ENCODE measurements at regions not wholly inside any gene's neighbourhood (a gene's known extent, or its start where the extent isn't known, plus 50 kb on each side); places are given as distances from the start of the nearest gene placed in this dataset.
"Not testable (repeated sequence)": the region's sequence is repeated elsewhere in the genome, so short reads cannot be mapped to it uniquely, and the experiment has no call there.

- Histone ChIP-seq H3K79me2 (ENCODE audit: low read length) (no peaks in the 10 kb centered on the region), H3K27ac (ENCODE audit: low read length) (no peak overlapping the region), H4K20me1 (ENCODE audit: insufficient read depth, low read length) (no peaks in the 10 kb centered on the region), H3F3A (ENCODE audit: insufficient read depth, low read length) (no peaks in the 10 kb centered on the region), H3K36me3 (replicated peaks; ENCODE audit: insufficient read depth, low read length) (no peaks in the 10 kb centered on the region), H3K9me3 (replicated peaks; ENCODE audit: insufficient read depth, low read length) (no peaks in the 10 kb centered on the region), H3K4me3 (ENCODE audit: low read length) (no peak overlapping the region), H3K9me2 (replicated peaks; ENCODE audit: insufficient read depth, low read length) (no peaks in the 10 kb centered on the region), H3K4me1 (ENCODE audit: low read length) (no peaks in the 10 kb centered on the region), H3K27me3 (replicated peaks; ENCODE audit: insufficient read depth, low read length) (no peaks in the 10 kb centered on the region), H3K9ac (ENCODE audit: low read length) (no peak overlapping the region), H3K4me2 (ENCODE audit: low read depth, low read length) (no peak overlapping the region), H2AFZ (ENCODE audit: low read length) (no peak overlapping the region)
- TF ChIP-seq EZH2 (optimal IDR thresholded peaks at IDR 0.05; ENCODE audit: low read depth, low read length) (no peak), EZH2phosphoT487 (IDR thresholded peaks at IDR 0.05; ENCODE audit: low read length) (no peak), CTCF (IDR thresholded peaks at IDR 0.05; ENCODE audit: low read length) (no peak)
- DNase-seq, result no peak
Measured at GRCh38 chr2:16973586-16974286, 308.1 kb upstream of the CYRIA start.

GRCh38 chr2:16972276-16972675 is 306.6 kb upstream of the CYRIA start:
- DNase-seq, result no peak
- H3K9me2 ChIP-seq (replicated peaks; ENCODE audit: insufficient read depth, low read length), result no peaks in the 10 kb centered on the region
- H3K27me3 ChIP-seq (replicated peaks; ENCODE audit: insufficient read depth, low read length), result no peaks in the 10 kb centered on the region
- no peaks in the 10 kb centered on the region for H3K4me1 ChIP-seq (ENCODE audit: low read length)
- no peak overlapping the region for H3K27ac ChIP-seq (ENCODE audit: low read length)
- no peak for TF ChIP-seq EZH2 (optimal IDR thresholded peaks at IDR 0.05; ENCODE audit: low read depth, low read length)
- TF ChIP-seq EZH2phosphoT487 (IDR thresholded peaks at IDR 0.05; ENCODE audit: low read length), result no peak
- TF ChIP-seq CTCF (IDR thresholded peaks at IDR 0.05; ENCODE audit: low read length), result no peak
- no peaks in the 10 kb centered on the region for H3F3A ChIP-seq (ENCODE audit: insufficient read depth, low read length)
- H3K36me3 ChIP-seq (replicated peaks; ENCODE audit: insufficient read depth, low read length), result no peaks in the 10 kb centered on the region
- H3K79me2 ChIP-seq (ENCODE audit: low read length), result no peaks in the 10 kb centered on the region
- no peaks in the 10 kb centered on the region for H4K20me1 ChIP-seq (ENCODE audit: insufficient read depth, low read length)
- no peak overlapping the region for H3K9ac ChIP-seq (ENCODE audit: low read length)
- H3K9me3 ChIP-seq (replicated peaks; ENCODE audit: insufficient read depth, low read length), result no peaks in the 10 kb centered on the region
- H3K4me2 ChIP-seq (ENCODE audit: low read depth, low read length), result no peak overlapping the region
- no peak overlapping the region for H2AFZ ChIP-seq (ENCODE audit: low read length)
- H3K4me3 ChIP-seq (ENCODE audit: low read length), result no peak overlapping the region

GRCh38 chr2:16971722-16972234 is 306.1 kb upstream of the CYRIA start:
- H3K4me3 ChIP-seq (ENCODE audit: low read length), result no peak overlapping the region
- H3K79me2 ChIP-seq (ENCODE audit: low read length), result no peaks in the 10 kb centered on the region
- H3K4me2 ChIP-seq (ENCODE audit: low read depth, low read length), result no peak overlapping the region
- H3K27me3 ChIP-seq (replicated peaks; ENCODE audit: insufficient read depth, low read length), result no peaks in the 10 kb centered on the region
- H3K4me1 ChIP-seq (ENCODE audit: low read length), result no peaks in the 10 kb centered on the region
- no peak for DNase-seq
- H3K9me3 ChIP-seq (replicated peaks; ENCODE audit: insufficient read depth, low read length), result no peaks in the 10 kb centered on the region
- H3F3A ChIP-seq (ENCODE audit: insufficient read depth, low read length), result no peaks in the 10 kb centered on the region
- H4K20me1 ChIP-seq (ENCODE audit: insufficient read depth, low read length), result no peaks in the 10 kb centered on the region
- H2AFZ ChIP-seq (ENCODE audit: low read length), result no peak overlapping the region
- TF ChIP-seq CTCF (IDR thresholded peaks at IDR 0.05; ENCODE audit: low read length) (no peak), EZH2 (optimal IDR thresholded peaks at IDR 0.05; ENCODE audit: low read depth, low read length) (no peak), EZH2phosphoT487 (IDR thresholded peaks at IDR 0.05; ENCODE audit: low read length) (no peak)
- H3K27ac ChIP-seq (ENCODE audit: low read length), result no peak overlapping the region
- H3K36me3 ChIP-seq (replicated peaks; ENCODE audit: insufficient read depth, low read length), result no peaks in the 10 kb centered on the region
- H3K9ac ChIP-seq (ENCODE audit: low read length), result no peak overlapping the region
- no peaks in the 10 kb centered on the region for H3K9me2 ChIP-seq (replicated peaks; ENCODE audit: insufficient read depth, low read length)

GRCh38 chr2:16970948-16971347 is 305.3 kb upstream of the CYRIA start:
- not testable (repeated sequence) for H3K4me1 ChIP-seq (ENCODE audit: low read length); H3K27ac ChIP-seq (ENCODE audit: low read length); H3F3A ChIP-seq (ENCODE audit: insufficient read depth, low read length); H3K79me2 ChIP-seq (ENCODE audit: low read length); H3K4me3 ChIP-seq (ENCODE audit: low read length); H2AFZ ChIP-seq (ENCODE audit: low read length); H3K4me2 ChIP-seq (ENCODE audit: low read depth, low read length); H3K9me3 ChIP-seq (replicated peaks; ENCODE audit: insufficient read depth, low read length); H3K36me3 ChIP-seq (replicated peaks; ENCODE audit: insufficient read depth, low read length); H4K20me1 ChIP-seq (ENCODE audit: insufficient read depth, low read length); H3K9ac ChIP-seq (ENCODE audit: low read length); DNase-seq; H3K27me3 ChIP-seq (replicated peaks; ENCODE audit: insufficient read depth, low read length); H3K9me2 ChIP-seq (replicated peaks; ENCODE audit: insufficient read depth, low read length)
